ENCODE measurements at regions not wholly inside any gene's neighbourhood (a gene's known extent, or its start where the extent isn't known, plus 50 kb on each side); places are given as distances from the start of the nearest gene placed in this dataset.

GRCh38 chrX:99795495-99795894, 614.6 kb downstream of the PCDH19 start:
- Mint-ChIP-seq H3K4me3 (ENCODE audit: unreplicated experiment) (no peak overlapping the region), H3K27ac (ENCODE audit: unreplicated experiment) (no peak overlapping the region)

DNA sequence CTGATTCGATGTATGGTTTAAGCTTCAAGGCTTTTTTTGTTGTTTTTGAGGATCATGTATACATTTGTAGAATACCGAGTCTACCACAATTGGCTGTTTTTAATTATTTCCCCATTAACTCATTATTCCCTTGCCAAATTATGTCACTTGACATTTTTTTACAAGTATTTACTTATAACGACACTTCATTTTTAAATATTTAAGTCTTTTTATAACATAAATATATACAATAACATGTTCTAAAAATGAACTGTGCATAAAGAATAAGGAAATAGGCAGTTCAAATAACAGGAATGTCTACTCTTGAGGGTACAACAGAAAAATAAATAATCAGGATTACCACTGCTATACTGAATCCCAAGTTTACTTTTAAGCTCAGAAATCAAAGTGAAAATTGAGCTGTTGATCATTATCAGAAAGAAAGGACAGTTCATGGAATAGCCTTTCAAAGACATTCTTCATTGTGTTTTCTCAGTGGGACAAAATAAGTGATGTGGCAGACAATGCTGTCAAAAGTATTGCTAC, 627.5 kb downstream of the PCDH19 start:
- no peaks in the 10 kb centered on the region for H3K27me3 Mint-ChIP-seq (ENCODE audit: unreplicated experiment)
- H3K36me3 Mint-ChIP-seq (ENCODE audit: unreplicated experiment), result no peaks in the 10 kb centered on the region
- H3K9me3 Mint-ChIP-seq (ENCODE audit: unreplicated experiment), result no peaks in the 10 kb centered on the region
- no peaks in the 10 kb centered on the region for H3K4me1 Mint-ChIP-seq (ENCODE audit: low read depth, unreplicated experiment)
- no peak for DNase-seq
- no peak overlapping the region for H3K4me3 Mint-ChIP-seq (ENCODE audit: unreplicated experiment)
- no peak for TF ChIP-seq CTCF (IDR thresholded peaks at IDR 0.05; ENCODE audit: partially characterized antibody, unreplicated experiment)
- no peak overlapping the region for H3K27ac Mint-ChIP-seq (ENCODE audit: unreplicated experiment)

More at GRCh38 chrX:99795495-99795894, 614.6 kb downstream of the PCDH19 start:
- no peak for DNase-seq
- H3K27me3 Mint-ChIP-seq (ENCODE audit: unreplicated experiment), result no peaks in the 10 kb centered on the region
- peaks cover 1% of the 10 kb centered on the region for H3K9me3 Mint-ChIP-seq (ENCODE audit: unreplicated experiment)
- H3K4me1 Mint-ChIP-seq (ENCODE audit: low read depth, unreplicated experiment), result no peaks in the 10 kb centered on the region
- no peak for TF ChIP-seq CTCF (IDR thresholded peaks at IDR 0.05; ENCODE audit: partially characterized antibody, unreplicated experiment)
- H3K36me3 Mint-ChIP-seq (ENCODE audit: unreplicated experiment), result no peaks in the 10 kb centered on the region

GRCh38 chrX:99777912-99778311, 632.2 kb downstream of the PCDH19 start:
- Mint-ChIP-seq H3K36me3 (ENCODE audit: unreplicated experiment) (no peaks in the 10 kb centered on the region), H3K27ac (ENCODE audit: unreplicated experiment) (no peak overlapping the region), H3K4me3 (ENCODE audit: unreplicated experiment) (no peak overlapping the region), H3K27me3 (ENCODE audit: unreplicated experiment) (no peaks in the 10 kb centered on the region), H3K4me1 (ENCODE audit: low read depth, unreplicated experiment) (no peaks in the 10 kb centered on the region), H3K9me3 (ENCODE audit: unreplicated experiment) (no peaks in the 10 kb centered on the region)
- no peak for TF ChIP-seq CTCF (IDR thresholded peaks at IDR 0.05; ENCODE audit: partially characterized antibody, unreplicated experiment)
- no peak for DNase-seq

DNA sequence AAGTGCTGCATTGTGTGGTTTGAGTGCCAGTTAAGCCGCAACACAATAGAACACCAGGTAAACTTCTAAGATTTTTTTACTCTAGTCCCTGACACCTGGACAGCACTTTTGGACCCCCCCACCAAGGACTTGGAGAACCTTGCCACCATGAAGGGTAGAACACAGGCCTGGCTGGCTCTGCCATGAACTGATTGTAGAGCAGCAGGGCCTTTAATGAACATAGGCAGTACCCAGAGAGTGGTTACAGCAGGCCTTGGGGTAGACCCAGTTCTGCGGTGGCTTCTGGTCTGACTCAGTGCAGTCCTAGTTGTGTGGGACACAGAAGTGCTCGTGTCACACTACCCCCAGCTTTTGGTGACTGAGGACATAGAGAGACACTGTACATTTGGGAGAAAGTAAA, 648.3 kb downstream of the PCDH19 start:
- no peak overlapping the region for H3K4me3 Mint-ChIP-seq (ENCODE audit: unreplicated experiment)
- no peak for DNase-seq
- H3K9me3 Mint-ChIP-seq (ENCODE audit: unreplicated experiment), result peaks cover 2% of the 10 kb centered on the region
- no peaks in the 10 kb centered on the region for H3K4me1 Mint-ChIP-seq (ENCODE audit: low read depth, unreplicated experiment)
- no peak for TF ChIP-seq CTCF (IDR thresholded peaks at IDR 0.05; ENCODE audit: partially characterized antibody, unreplicated experiment)
- H3K27me3 Mint-ChIP-seq (ENCODE audit: unreplicated experiment), result peaks cover 3% of the 10 kb centered on the region
- no peak overlapping the region for H3K27ac Mint-ChIP-seq (ENCODE audit: unreplicated experiment)
- H3K36me3 Mint-ChIP-seq (ENCODE audit: unreplicated experiment), result no peaks in the 10 kb centered on the region

DNA sequence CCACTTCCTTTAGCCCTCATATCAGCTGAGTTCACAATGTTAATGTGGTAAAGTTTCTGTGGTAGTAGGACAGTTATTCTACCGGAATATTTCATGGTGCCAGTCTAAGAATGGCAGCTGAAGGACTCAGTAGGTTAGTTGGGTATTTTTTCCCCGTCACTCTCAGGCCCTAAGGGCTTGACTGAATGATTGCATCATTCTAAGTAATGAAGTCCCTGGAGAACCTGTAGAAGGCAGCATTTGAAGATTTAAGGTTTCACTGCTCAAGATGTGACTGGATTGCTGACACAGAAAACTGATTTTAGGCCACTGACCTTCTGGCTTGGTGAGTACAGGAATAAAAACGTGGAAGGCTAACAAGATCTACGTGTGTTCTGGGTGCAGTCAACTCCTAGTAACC, 657.3 kb downstream of the PCDH19 start:
- H3K4me1 Mint-ChIP-seq (ENCODE audit: low read depth, unreplicated experiment), result no peaks in the 10 kb centered on the region
- no peak for TF ChIP-seq CTCF (IDR thresholded peaks at IDR 0.05; ENCODE audit: partially characterized antibody, unreplicated experiment)
- H3K27me3 Mint-ChIP-seq (ENCODE audit: unreplicated experiment), result no peaks in the 10 kb centered on the region
- DNase-seq, result no peak
- no peaks in the 10 kb centered on the region for H3K36me3 Mint-ChIP-seq (ENCODE audit: unreplicated experiment)
- no peak overlapping the region for H3K4me3 Mint-ChIP-seq (ENCODE audit: unreplicated experiment)
- no peak overlapping the region for H3K27ac Mint-ChIP-seq (ENCODE audit: unreplicated experiment)
- no peaks in the 10 kb centered on the region for H3K9me3 Mint-ChIP-seq (ENCODE audit: unreplicated experiment)
